Activated naive CD4-positive, alpha-beta T cell treated with anti-CD3 and anti-CD28 coated beads, Interleukin-2, amount 50 U/mL, for 72 hours (primary cell): ENCODE measurements at regions not wholly inside any gene's neighbourhood (a gene's known extent, or its start where the extent isn't known, plus 50 kb on each side); places are given as distances from the start of the nearest gene placed in this dataset.
A peak's percentile ranks its signal among the peaks of the same experiment; 100 is the strongest.
"Not testable (repeated sequence)": the region's sequence is repeated elsewhere in the genome, so short reads cannot be mapped to it uniquely, and the experiment has no call there.

Source experiments
- ATAC-seq, 2 donors: fragments of 150-1000 bp; cut with Tn5 transposase; 2 replicates each; pipeline ENCODE4 v1.10.0; 2021; ENCODE audit warnings: mild to moderate bottlenecking in 2 of 2, moderate library complexity in 2 of 2
- DNase-seq, 2 donors: peaks; one replicate each; pipeline ENCODE4 v3.0.0; 2021 to 2022; ENCODE audit warnings: low spot score in 2 of 2
- H3K27ac Mint-ChIP-seq, 2 donors: one replicate each; pipeline ENCODE4 v1.8.0; 2022; ENCODE audit warnings: mild to moderate bottlenecking in 2 of 2, mixed read lengths in 2 of 2
- H3K36me3 Mint-ChIP-seq, 2 donors: one replicate each; pipeline ENCODE4 v1.8.0; 2022; ENCODE audit warnings: mixed read lengths in 2 of 2
- H3K9me3 Mint-ChIP-seq, 2 donors: one replicate each; pipeline ENCODE4 v1.8.0; 2022; ENCODE audit warnings: mixed read lengths in 2 of 2

GRCh38 chr5:125912028-125912427, 511.2 kb upstream of the GRAMD2B start:
- H3K36me3 Mint-ChIP-seq = peaks cover 0 to 4% of the 10 kb centered on the region in 2 donors
- DNase-seq (no peak), ATAC-seq (no peak)
- H3K27ac Mint-ChIP-seq = no peak overlapping the region
- H3K9me3 Mint-ChIP-seq = peaks cover 22 to 30% of the 10 kb centered on the region in 2 donors

- Mint-ChIP-seq H3K27ac (no peak overlapping the region), H3K36me3 (peaks cover 0 to 4% of the 10 kb centered on the region in 2 donors), H3K9me3 (peaks cover 25 to 27% of the 10 kb centered on the region in 2 donors)
- no peak for DNase-seq
- no peak for ATAC-seq
These were observed 510.0 kb upstream of the GRAMD2B start for GRCh38 chr5:125913200-125913599.

GRCh38 chr5:125914471-125914870, 508.7 kb upstream of the GRAMD2B start:
- DNase-seq (no peak), ATAC-seq (no peak)
- H3K27ac Mint-ChIP-seq = no peak overlapping the region
- H3K36me3 Mint-ChIP-seq = peaks cover 0 to 4% of the 10 kb centered on the region in 2 donors
- H3K9me3 Mint-ChIP-seq = peaks cover 25 to 27% of the 10 kb centered on the region in 2 donors

- not testable (repeated sequence) for DNase-seq, H3K36me3 Mint-ChIP-seq, ATAC-seq, H3K27ac Mint-ChIP-seq
- peaks cover 7 to 10% of the 10 kb centered on the region in 2 donors for H3K9me3 Mint-ChIP-seq
These were observed 499.3 kb upstream of the GRAMD2B start for GRCh38 chr5:125923958-125924357.

- DNase-seq (no peak), ATAC-seq (no peak)
- no peaks in the 10 kb centered on the region for H3K36me3 Mint-ChIP-seq
- no peak overlapping the region for H3K27ac Mint-ChIP-seq
- peaks cover 12 to 16% of the 10 kb centered on the region in 2 donors for H3K9me3 Mint-ChIP-seq
These were observed 497.0 kb upstream of the GRAMD2B start for GRCh38 chr5:125926172-125926571.

GRCh38 chr5:125928663-125929062, 494.5 kb upstream of the GRAMD2B start:
- H3K27ac Mint-ChIP-seq = no peak overlapping the region
- DNase-seq (no peak), ATAC-seq (no peak)
- H3K9me3 Mint-ChIP-seq = peaks cover 11 to 12% of the 10 kb centered on the region in 2 donors
- no peaks in the 10 kb centered on the region for H3K36me3 Mint-ChIP-seq

- Mint-ChIP-seq H3K27ac (no peak overlapping the region), H3K36me3 (no peaks in the 10 kb centered on the region), H3K9me3 (peaks cover 14 to 25% of the 10 kb centered on the region in 2 donors)
- no peak for ATAC-seq
- DNase-seq = no peak
These were observed 473.1 kb upstream of the GRAMD2B start for GRCh38 chr5:125950012-125950615.

- ATAC-seq (peak; percentile 36 to 64), DNase-seq (no peak)
- Mint-ChIP-seq H3K36me3 (no peaks in the 10 kb centered on the region), H3K9me3 (peaks cover 8 to 22% of the 10 kb centered on the region in 2 donors), H3K27ac (no peak overlapping the region)
These were observed 462.1 kb upstream of the GRAMD2B start for GRCh38 chr5:125961150-125961549.

- ATAC-seq (no peak), DNase-seq (no peak)
- Mint-ChIP-seq H3K27ac (no peak overlapping the region), H3K9me3 (peaks cover 6 to 8% of the 10 kb centered on the region in 2 donors), H3K36me3 (no peaks in the 10 kb centered on the region)
These were observed 457.6 kb upstream of the GRAMD2B start for GRCh38 chr5:125965577-125965976.

GRCh38 chr5:125967576-125967975, 455.6 kb upstream of the GRAMD2B start:
- no peak for ATAC-seq
- no peak for DNase-seq
- Mint-ChIP-seq H3K36me3 (no peaks in the 10 kb centered on the region), H3K27ac (no peak overlapping the region), H3K9me3 (peaks cover 6 to 7% of the 10 kb centered on the region in 2 donors)

GRCh38 chr5:125969011-125969813, 454.0 kb upstream of the GRAMD2B start:
- ATAC-seq = no peak
- Mint-ChIP-seq H3K36me3 (no peaks in the 10 kb centered on the region), H3K27ac (no peak overlapping the region), H3K9me3 (peaks cover 6 to 11% of the 10 kb centered on the region in 2 donors)
- no peak for DNase-seq

GRCh38 chr5:125969814-125970171, 453.4 kb upstream of the GRAMD2B start:
- Mint-ChIP-seq H3K9me3 (peaks cover 4 to 11% of the 10 kb centered on the region in 2 donors), H3K27ac (no peak overlapping the region), H3K36me3 (no peaks in the 10 kb centered on the region)
- no peak for DNase-seq
- ATAC-seq = no peak

- DNase-seq (no peak), ATAC-seq (no peak)
- Mint-ChIP-seq H3K9me3 (peaks cover 3 to 11% of the 10 kb centered on the region in 2 donors), H3K36me3 (no peaks in the 10 kb centered on the region), H3K27ac (no peak overlapping the region)
These were observed 452.4 kb upstream of the GRAMD2B start for GRCh38 chr5:125970631-125971307.

- no peak for ATAC-seq
These were observed 450.5 kb upstream of the GRAMD2B start for GRCh38 chr5:125972706-125973105.

GRCh38 chr5:125974679-125975078, 448.5 kb upstream of the GRAMD2B start:
- DNase-seq = no peak
- no peak overlapping the region for H3K27ac Mint-ChIP-seq
- H3K36me3 Mint-ChIP-seq = no peaks in the 10 kb centered on the region
- peaks cover 4 to 11% of the 10 kb centered on the region in 2 donors for H3K9me3 Mint-ChIP-seq
- no peak for ATAC-seq

More at GRCh38 chr5:125972706-125973105, 450.5 kb upstream of the GRAMD2B start:
- Mint-ChIP-seq H3K36me3 (no peaks in the 10 kb centered on the region), H3K9me3 (peaks cover 0 to 7% of the 10 kb centered on the region in 2 donors), H3K27ac (no peak overlapping the region)
- no peak for DNase-seq

- Mint-ChIP-seq H3K27ac (no peak overlapping the region), H3K9me3 (peaks cover 7 to 8% of the 10 kb centered on the region in 2 donors), H3K36me3 (no peaks in the 10 kb centered on the region)
- ATAC-seq (no peak), DNase-seq (no peak)
These were observed 446.7 kb upstream of the GRAMD2B start for GRCh38 chr5:125976421-125977000.

GRCh38 chr5:125978015-125978414, 445.2 kb upstream of the GRAMD2B start:
- no peaks in the 10 kb centered on the region for H3K36me3 Mint-ChIP-seq
- H3K27ac Mint-ChIP-seq = no peak overlapping the region
- ATAC-seq = no peak
- peaks cover 4 to 7% of the 10 kb centered on the region in 2 donors for H3K9me3 Mint-ChIP-seq
- DNase-seq = no peak
